HUDEP-2 (cell line): ENCODE measurements at regions not wholly inside any gene's neighbourhood (a gene's known extent, or its start where the extent isn't known, plus 50 kb on each side); places are given as distances from the start of the nearest gene placed in this dataset.
"Not testable (repeated sequence)": the region's sequence is repeated elsewhere in the genome, so short reads cannot be mapped to it uniquely, and the experiment has no call there.

ENCODE experiments used
- DNase-seq, 76 experiments: peaks; one replicate each; lab custom pipeline; 2025; ENCODE audit not compliant: unreplicated experiment in 76 of 76; lab: John Stamatoyannopoulos, UW

GRCh38 chr9:26789959-26790358 is 102.6 kb downstream of the CAAP1 start:
- DNase-seq: no peak

- no peak for DNase-seq
Measured at GRCh38 chr9:26786564-26786963, 106.0 kb downstream of the CAAP1 start.

- DNase-seq: no peak
Measured at GRCh38 chr9:26782899-26783298, 109.7 kb downstream of the CAAP1 start.

- no peak for DNase-seq
Measured at GRCh38 chr9:26781906-26782305, 110.7 kb downstream of the CAAP1 start.

- DNase-seq: not testable (repeated sequence)
Measured at GRCh38 chr9:26780307-26780706, 112.3 kb downstream of the CAAP1 start.

- DNase-seq: no peak
Measured at GRCh38 chr9:26779062-26779461, 113.5 kb downstream of the CAAP1 start.

GRCh38 chr9:26775391-26775790 is 117.2 kb downstream of the CAAP1 start:
- no peak for DNase-seq

- peak in 1 of 76 experiments; percentile 25 for DNase-seq
Measured at GRCh38 chr9:26773056-26773455, 119.5 kb downstream of the CAAP1 start.

- no peak for DNase-seq
Measured at GRCh38 chr9:26770821-26771220, 121.8 kb downstream of the CAAP1 start.

- no peak for DNase-seq
Measured at GRCh38 chr9:26768145-26768544, 124.5 kb downstream of the CAAP1 start.

- DNase-seq: no peak
Measured at GRCh38 chr9:26760675-26761074, 131.9 kb downstream of the CAAP1 start.

- DNase-seq: no peak
Measured at GRCh38 chr9:26758655-26759054, 133.9 kb downstream of the CAAP1 start.

GRCh38 chr9:26756881-26757280 is 135.7 kb downstream of the CAAP1 start:
- DNase-seq: no peak

- no peak for DNase-seq
Measured at GRCh38 chr9:26755476-26755875, 137.1 kb downstream of the CAAP1 start.

GRCh38 chr9:26754509-26755164 is 138.0 kb downstream of the CAAP1 start:
- no peak for DNase-seq

GRCh38 chr9:26753971-26754370 is 138.6 kb downstream of the CAAP1 start:
- no peak for DNase-seq

GRCh38 chr9:26750162-26750561 is 142.4 kb downstream of the CAAP1 start:
- DNase-seq: no peak

- no peak for DNase-seq
Measured at GRCh38 chr9:26748449-26749058, 144.0 kb downstream of the CAAP1 start.

- DNase-seq: no peak
Measured at GRCh38 chr9:26747611-26748010, 145.0 kb downstream of the CAAP1 start.

GRCh38 chr9:26746357-26747072 is 146.1 kb downstream of the CAAP1 start:
- no peak for DNase-seq

GRCh38 chr9:26745111-26745510 is 147.5 kb downstream of the CAAP1 start:
- no peak for DNase-seq
